H9 (cell line): ENCODE measurements at regions not wholly inside any gene's neighbourhood (a gene's known extent, or its start where the extent isn't known, plus 50 kb on each side); places are given as distances from the start of the nearest gene placed in this dataset.

Experiments used
- DNase-seq: peaks from one replicate; pipeline ENCODE4 v3.0.0-alpha.2; 2017
- H2AFZ ChIP-seq: one replicate; pipeline ENCODE4 v1.6.1; 2013; ENCODE audit warnings: mild to moderate bottlenecking, low read length, control low read depth, moderate library complexity
- H2AK5ac ChIP-seq: 2 replicates; pipeline ENCODE4 v1.6.1; 2013; ENCODE audit warnings: low read length, control low read depth, mixed read lengths; ENCODE audit not compliant: insufficient read length
- H2BK120ac ChIP-seq: one replicate; pipeline ENCODE4 v1.6.1; 2013; ENCODE audit warnings: low read depth, mild to moderate bottlenecking, low read length, control low read depth, inconsistent platforms; ENCODE audit not compliant: poor library complexity, severe bottlenecking
- H2BK12ac ChIP-seq: 2 replicates; pipeline ENCODE4 v1.6.1; 2013; ENCODE audit warnings: low read length, control low read depth, mixed read lengths, low read depth; ENCODE audit not compliant: insufficient read length
- H2BK15ac ChIP-seq: 2 replicates; pipeline ENCODE4 v1.6.1; 2013; ENCODE audit warnings: low read depth, low read length, control low read depth
- H2BK20ac ChIP-seq: one replicate; pipeline ENCODE4 v1.6.1; 2013; ENCODE audit warnings: low read depth, mild to moderate bottlenecking, low read length, control low read depth, inconsistent platforms; ENCODE audit not compliant: poor library complexity, severe bottlenecking
- H2BK5ac ChIP-seq: 2 replicates; pipeline ENCODE4 v1.6.1; 2013; ENCODE audit warnings: low read length, control low read depth, mixed read lengths; ENCODE audit not compliant: insufficient read length
- H3K14ac ChIP-seq: 2 replicates; pipeline ENCODE4 v1.6.1; 2013; ENCODE audit warnings: low read length, control low read depth; ENCODE audit not compliant: insufficient read depth
- H3K18ac ChIP-seq: 2 replicates; pipeline ENCODE4 v1.6.1; 2013; ENCODE audit warnings: low read depth, mild to moderate bottlenecking, mixed read lengths, low read length, control low read depth; ENCODE audit not compliant: insufficient read length
- H3K23ac ChIP-seq: 2 replicates; pipeline ENCODE4 v1.6.1; 2013; ENCODE audit warnings: low read length, control low read depth, mixed read lengths, low read depth; ENCODE audit not compliant: insufficient read length
- H3K23me2 ChIP-seq: 2 replicates; pipeline ENCODE4 v1.6.1; 2013; ENCODE audit warnings: low read depth, mild to moderate bottlenecking, mixed read lengths, low read length, control low read depth; ENCODE audit not compliant: insufficient read length, poor library complexity, severe bottlenecking
- H3K27ac ChIP-seq: 2 replicates; pipeline ENCODE4 v1.5.1; 2013; ENCODE audit warnings: low read length, control low read depth, mixed read lengths, low read depth; ENCODE audit not compliant: insufficient read length
- H3K27me3 ChIP-seq: 2 replicates; pipeline ENCODE4 v1.6.1; 2013; ENCODE audit warnings: low read length, control low read depth, inconsistent platforms; ENCODE audit not compliant: insufficient read depth
- H3K4ac ChIP-seq: 2 replicates; pipeline ENCODE4 v1.6.1; 2013; ENCODE audit warnings: low read depth, mild to moderate bottlenecking, control low read depth, inconsistent platforms, low read length, moderate library complexity
- H3K4me1 ChIP-seq: 2 replicates; pipeline ENCODE4 v1.6.1; 2013; ENCODE audit warnings: low read length, control low read depth, inconsistent platforms; ENCODE audit not compliant: insufficient read depth
- H3K4me2 ChIP-seq: 2 replicates; pipeline ENCODE4 v1.6.1; 2013; ENCODE audit warnings: low read length, control low read depth, mixed read lengths; ENCODE audit not compliant: insufficient read length, insufficient read depth
- H3K56ac ChIP-seq: 2 replicates; pipeline ENCODE4 v1.6.1; 2013; ENCODE audit warnings: low read depth, mild to moderate bottlenecking, mixed read lengths, low read length, control low read depth; ENCODE audit not compliant: insufficient read length
- H3K79me1 ChIP-seq: 2 replicates; pipeline ENCODE4 v1.6.1; 2013; ENCODE audit warnings: low read depth, mild to moderate bottlenecking, moderate library complexity, low read length, control low read depth, inconsistent platforms; ENCODE audit not compliant: insufficient read depth, poor library complexity, severe bottlenecking
- H3K79me2 ChIP-seq: 2 replicates; pipeline ENCODE4 v1.6.1; 2013; ENCODE audit warnings: low read length, control low read depth, inconsistent platforms; ENCODE audit not compliant: insufficient read depth
- H3K9ac ChIP-seq: 2 replicates; pipeline ENCODE4 v1.6.1; 2013; ENCODE audit warnings: low read length, control low read depth, mixed read lengths; ENCODE audit not compliant: insufficient read length; ENCODE audit errors: extremely low read depth
- H3K9me3 ChIP-seq: one replicate; pipeline ENCODE4 v1.6.1; 2013; ENCODE audit warnings: low read depth, low read length, inconsistent platforms; ENCODE audit not compliant: control insufficient read depth
- H3T11ph ChIP-seq: one replicate; pipeline ENCODE4 v1.6.1; 2013; ENCODE audit warnings: mild to moderate bottlenecking, low read length, control low read depth, inconsistent platforms
- H4K20me1 ChIP-seq: one replicate; pipeline ENCODE4 v1.6.1; 2013; ENCODE audit not compliant: control insufficient read depth, insufficient read length, insufficient read depth
- H4K5ac ChIP-seq: 2 replicates; pipeline ENCODE4 v1.6.1; 2013; ENCODE audit warnings: low read depth, mild to moderate bottlenecking, mixed read lengths, low read length, control low read depth; ENCODE audit not compliant: insufficient read length
- H4K8ac ChIP-seq: replicated peaks from 2 replicates; pipeline ENCODE4 v1.6.1; 2013; ENCODE audit warnings: low read length, control low read depth, mixed read lengths, low read depth; ENCODE audit not compliant: insufficient read length
- H4K91ac ChIP-seq: 2 replicates; pipeline ENCODE4 v1.6.1; 2013; ENCODE audit warnings: low read depth, mild to moderate bottlenecking, moderate library complexity, mixed read lengths, low read length, control low read depth; ENCODE audit not compliant: insufficient read length
- H3K27ac Mint-ChIP-seq, 3 experiments: 2 replicates in 2 of 3; 3 replicates in 1 of 3; pipeline ENCODE4 v1.8.0; 2020 to 2021; ENCODE audit warnings: mixed read lengths in 3 of 3, mild to moderate bottlenecking in 1 of 3, moderate library complexity in 1 of 3
- H3K27me3 Mint-ChIP-seq: 2 replicates; pipeline ENCODE4 v1.8.0; 2021; ENCODE audit warnings: low read depth, mild to moderate bottlenecking, moderate library complexity, mixed read lengths
- H3K36me3 Mint-ChIP-seq, 3 experiments: 2 replicates in 2 of 3; 3 replicates in 1 of 3; pipeline ENCODE4 v1.8.0; 2020 to 2021; ENCODE audit warnings: low read depth in 3 of 3, mixed read lengths in 3 of 3; ENCODE audit not compliant: insufficient read depth in 1 of 3
- H3K4me1 Mint-ChIP-seq, 2 experiments: 2 replicates each; pipeline ENCODE4 v1.8.0; 2020; ENCODE audit warnings: mixed read lengths in 2 of 2
- H3K4me3 Mint-ChIP-seq, 2 experiments: 2 replicates in 1 of 2; 3 replicates in 1 of 2; pipeline ENCODE4 v1.8.0; 2020 to 2021; ENCODE audit warnings: mild to moderate bottlenecking in 2 of 2, mixed read lengths in 2 of 2, moderate library complexity in 1 of 2
- H3K9me3 Mint-ChIP-seq, 2 experiments: 2 replicates in 1 of 2; 3 replicates in 1 of 2; pipeline ENCODE4 v1.8.0; 2020; ENCODE audit warnings: mild to moderate bottlenecking in 2 of 2, mixed read lengths in 2 of 2, moderate library complexity in 1 of 2
- CTCF ChIP-seq: fragments of 200-600 bp; sonication (generic); conservative IDR thresholded peaks from 3 replicates; pipeline ENCODE4 v1.8.0; 2021; ENCODE audit warnings: antibody characterized with exemption, mild to moderate bottlenecking
- WGBS: extraction: QIAGEN DNeasy Blood & Tissue Kit; methylation state at CpG from one replicate; pipeline ENCODE4 v1.1.7; 2013; ENCODE audit warnings: missing lambda C conversion rate, low lambda C conversion rate, mixed read lengths; ENCODE audit not compliant: insufficient read length; ENCODE audit errors: extremely low coverage; 5-methylcytosine and 5-hydroxymethylcytosine counted together

GRCh38 chr18:25679491-25679890, 327.5 kb upstream of the ZNF521 start:
- Histone ChIP-seq H3K23me2 (no peaks in the 10 kb centered on the region), H3K14ac (no peak overlapping the region), H2BK5ac (no peak overlapping the region), H2AFZ (peak overlapping the region; percentile 83), H3K18ac (no peak overlapping the region), H2BK12ac (no peak overlapping the region), H2BK15ac (no peak overlapping the region), H3K4me1 (peaks cover 6% of the 10 kb centered on the region; the same call in 1 of the 2 replicates), H4K8ac (no peak overlapping the region), H3T11ph (no peak overlapping the region), H2BK20ac (no peak overlapping the region), H3K4ac (no peak overlapping the region), H3K23ac (no peak overlapping the region), H3K4me2 (no peak overlapping the region), H3K79me2 (no peaks in the 10 kb centered on the region), H3K27me3 (no peaks in the 10 kb centered on the region), H4K91ac (no peak overlapping the region), H4K5ac (no peak overlapping the region), H2AK5ac (no peak overlapping the region), H3K9me3 (no peaks in the 10 kb centered on the region), H3K79me1 (no peaks in the 10 kb centered on the region), H4K20me1 (no peaks in the 10 kb centered on the region), H3K27ac (no peak overlapping the region), H3K56ac (no peak overlapping the region), H2BK120ac (no peak overlapping the region), H3K9ac (no peak overlapping the region)
- Mint-ChIP-seq H3K27me3 (no peaks in the 10 kb centered on the region), H3K9me3 (no peaks in the 10 kb centered on the region; a peak in 1 of 5 replicates), H3K27ac (peak overlapping the region in 1 of 3 experiments; percentile 31; a peak in 1 of 7 replicates), H3K4me1 (peaks cover 65 to 66% of the 10 kb centered on the region in 2 experiments), H3K4me3 (no peak overlapping the region; a peak in 1 of 5 replicates), H3K36me3 (no peaks in the 10 kb centered on the region; a peak in 1 of 7 replicates)
- no CpG with 5 or more reads among the region's 2 CpGs for WGBS
- DNase-seq, result no peak
- no peak for TF ChIP-seq CTCF
